Stimulated activated CD8-positive, alpha-beta memory T cell treated with anti-CD3 and anti-CD28 coated beads, Interleukin-7, amount 100 ng/mL, for 1 hour (primary cell): ENCODE measurements at regions not wholly inside any gene's neighbourhood (a gene's known extent, or its start where the extent isn't known, plus 50 kb on each side); places are given as distances from the start of the nearest gene placed in this dataset.

ENCODE experiments used
- DNase-seq, 2 donors: peaks; one replicate each; pipeline ENCODE4 v3.0.0-alpha.2; 2020; ENCODE audit warnings: low read depth in 2 of 2

DNA sequence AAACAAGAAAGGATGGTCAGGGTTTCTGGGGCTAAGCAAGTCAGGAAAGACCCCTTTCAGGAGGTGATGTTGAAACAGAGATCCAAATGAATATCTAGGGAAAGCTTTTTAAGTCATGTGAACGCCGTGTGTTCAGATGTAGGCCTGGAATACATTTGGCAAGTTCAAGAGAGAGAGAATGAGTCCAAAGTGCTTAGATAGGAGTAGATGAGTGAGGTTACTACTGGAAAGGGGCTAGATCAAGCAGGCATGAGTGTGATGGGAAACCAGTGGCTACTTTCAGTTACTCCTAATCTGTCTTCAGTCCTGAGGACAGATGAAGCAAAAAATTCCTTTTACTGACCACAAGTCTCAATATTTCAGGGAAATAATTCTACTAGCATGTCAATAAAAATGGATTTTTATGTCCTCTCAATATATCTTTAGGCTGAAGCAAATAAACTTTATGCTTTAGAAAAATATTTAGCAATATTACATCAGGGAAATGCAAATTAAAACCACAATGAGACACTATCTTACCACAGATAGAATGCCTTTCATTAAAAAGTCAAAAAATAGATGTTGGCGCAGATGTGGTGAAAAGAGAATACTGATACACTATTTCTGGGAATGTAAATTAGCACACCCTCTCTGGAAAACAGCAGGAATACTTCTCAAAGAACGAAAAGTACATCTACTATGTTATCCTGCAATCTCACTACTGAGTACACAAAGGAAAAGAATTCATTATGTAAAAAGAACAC is 1085.0 kb upstream of the TENM4 start:
- DNase-seq: no peak

- DNase-seq: no peak
Measured at GRCh38 chr11:80524349-80524748, 1083.5 kb upstream of the TENM4 start.

GRCh38 chr11:80523057-80523456 is 1082.2 kb upstream of the TENM4 start:
- no peak for DNase-seq

GRCh38 chr11:80521592-80521991 is 1080.8 kb upstream of the TENM4 start:
- DNase-seq: no peak

DNA sequence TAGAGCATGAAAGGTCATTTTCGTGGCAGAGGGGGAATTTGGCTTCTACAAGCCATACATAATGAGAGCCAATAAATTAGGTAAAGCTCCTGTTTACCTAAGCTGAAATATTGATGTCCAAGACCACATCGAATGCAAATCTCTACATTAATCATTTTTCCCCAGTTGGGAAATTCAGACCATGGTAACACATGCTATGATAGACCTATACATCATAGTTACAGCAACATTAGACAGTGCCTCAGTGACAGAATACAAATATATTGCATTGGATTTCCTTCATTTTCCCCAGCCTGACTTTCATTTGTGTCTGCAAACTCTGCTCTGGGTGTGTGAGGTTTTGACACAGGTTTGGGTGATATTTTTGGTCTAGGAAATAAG is 1079.7 kb upstream of the TENM4 start:
- no peak for DNase-seq

GRCh38 chr11:80519596-80520506 is 1079.0 kb upstream of the TENM4 start:
- DNase-seq: no peak

DNA sequence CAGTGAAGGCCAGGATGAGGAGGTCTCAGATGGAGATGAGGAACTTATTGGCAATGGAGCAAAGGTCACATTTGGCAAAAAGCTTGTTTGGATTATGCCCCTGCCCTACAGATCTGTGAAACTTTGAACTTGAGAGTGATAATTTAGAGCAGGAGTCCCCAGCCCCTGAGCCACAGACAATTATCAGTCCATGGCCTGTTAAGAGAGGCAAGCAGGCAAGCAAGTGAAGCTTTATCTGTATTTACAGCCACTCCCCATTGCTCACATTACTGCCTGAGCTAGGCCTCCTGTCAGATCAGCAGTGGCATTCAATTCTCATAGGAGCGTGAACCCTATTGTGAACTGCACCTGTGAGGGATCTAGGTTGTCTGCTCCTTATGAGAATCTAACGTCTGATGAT is 1076.9 kb upstream of the TENM4 start:
- no peak for DNase-seq

DNA sequence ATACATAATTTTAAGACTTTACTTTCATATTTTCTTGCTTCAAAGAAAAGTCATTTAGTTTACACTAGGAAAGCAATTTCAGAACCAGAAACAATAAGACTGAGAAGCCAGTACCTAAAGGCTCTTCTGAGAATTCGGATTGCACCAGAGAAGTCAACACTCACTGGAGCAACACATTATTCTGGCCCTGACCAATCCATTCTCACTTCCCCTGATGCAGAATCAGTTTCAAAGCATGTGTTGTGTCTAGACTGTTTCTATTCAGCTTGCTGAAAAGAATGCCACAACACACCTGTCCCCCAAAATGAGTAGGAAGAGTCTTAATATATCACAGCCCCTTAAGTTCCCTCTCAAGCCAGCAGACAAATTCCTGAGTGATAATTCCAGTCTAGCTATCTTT is 1074.3 kb upstream of the TENM4 start:
- DNase-seq: no peak

DNA sequence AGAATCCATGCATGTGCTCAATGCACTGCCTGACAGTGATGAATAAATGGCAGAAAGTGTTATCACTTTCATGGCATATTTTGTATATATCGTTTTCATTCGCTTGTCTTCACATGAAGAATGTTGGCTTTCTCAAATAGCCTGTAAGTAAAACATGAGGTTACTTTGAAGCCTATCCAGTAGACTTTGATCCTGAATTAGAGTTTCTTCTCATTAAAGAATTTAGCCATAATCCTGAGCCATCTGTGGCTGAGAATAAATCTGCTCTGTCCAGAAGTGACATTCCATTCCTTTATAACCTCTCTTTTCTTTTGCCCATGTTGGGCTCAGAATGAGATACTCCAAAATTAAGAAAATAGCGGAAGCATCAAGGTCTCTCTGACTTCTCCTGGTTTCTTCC is 1071.7 kb upstream of the TENM4 start:
- no peak for DNase-seq

DNA sequence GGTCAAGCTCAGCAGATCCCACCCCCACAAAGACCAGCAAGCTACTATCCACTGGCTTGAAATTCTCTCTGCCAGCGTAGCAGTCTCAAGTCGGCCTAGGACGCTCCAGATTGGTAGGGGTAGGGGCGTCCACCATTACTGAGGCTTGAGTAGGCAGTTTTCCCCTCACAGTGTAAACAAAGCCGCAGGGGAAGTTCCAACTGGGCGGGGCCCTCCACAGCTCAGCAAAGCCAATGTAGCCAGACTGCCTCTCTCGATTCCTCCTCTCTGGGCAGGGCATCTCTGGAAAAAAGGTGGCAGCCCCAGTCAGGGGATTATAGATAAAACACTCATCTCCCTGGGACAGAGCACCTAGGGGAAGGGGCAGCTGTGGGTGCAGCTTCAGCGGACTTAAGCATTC is 1064.9 kb upstream of the TENM4 start:
- no peak for DNase-seq

GRCh38 chr11:80503990-80504389 is 1063.2 kb upstream of the TENM4 start:
- DNase-seq: no peak

- no peak for DNase-seq
Measured at GRCh38 chr11:80502511-80502910, 1061.7 kb upstream of the TENM4 start.

- no peak for DNase-seq
Measured at GRCh38 chr11:80495116-80495515, 1054.3 kb upstream of the TENM4 start.

GRCh38 chr11:80487952-80488351 is 1047.1 kb upstream of the TENM4 start:
- DNase-seq: no peak

DNA sequence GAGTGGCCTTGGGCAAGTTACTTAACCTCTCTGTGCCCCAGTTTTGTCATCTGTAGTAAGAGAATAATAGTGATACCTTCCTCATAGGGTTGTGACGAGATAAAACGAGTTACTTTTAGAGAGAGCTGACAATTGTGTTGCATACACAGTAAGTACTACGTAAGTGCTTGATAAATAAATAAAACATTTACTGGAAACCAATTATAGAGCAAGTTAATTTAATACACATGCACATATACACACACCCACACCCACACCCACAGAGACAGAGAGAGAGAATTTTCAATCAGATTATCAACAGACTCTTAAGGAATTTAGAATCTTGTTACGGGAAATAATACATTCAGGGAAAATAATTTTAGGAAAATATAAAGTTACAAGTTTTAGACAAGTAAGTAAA is 1045.8 kb upstream of the TENM4 start:
- no peak for DNase-seq

DNA sequence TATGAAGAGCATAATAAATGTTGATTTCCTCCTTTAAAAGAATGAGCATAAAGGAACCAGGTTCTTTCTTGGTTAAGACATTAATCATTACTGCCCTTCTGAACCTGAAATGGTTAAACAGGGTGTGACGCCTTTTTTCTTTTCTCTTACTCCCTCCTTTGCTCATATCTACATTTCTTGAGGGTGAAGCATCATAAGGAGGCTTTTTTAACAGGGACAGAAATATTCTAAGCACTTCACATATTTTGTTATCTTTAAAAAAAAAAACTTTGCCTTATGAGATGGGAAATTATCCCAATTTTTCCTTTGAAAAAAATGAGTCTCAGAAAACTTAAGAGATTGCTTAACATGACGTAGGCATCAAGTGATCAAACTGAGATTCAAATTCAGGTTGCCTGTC is 1036.3 kb upstream of the TENM4 start:
- no peak for DNase-seq

DNA sequence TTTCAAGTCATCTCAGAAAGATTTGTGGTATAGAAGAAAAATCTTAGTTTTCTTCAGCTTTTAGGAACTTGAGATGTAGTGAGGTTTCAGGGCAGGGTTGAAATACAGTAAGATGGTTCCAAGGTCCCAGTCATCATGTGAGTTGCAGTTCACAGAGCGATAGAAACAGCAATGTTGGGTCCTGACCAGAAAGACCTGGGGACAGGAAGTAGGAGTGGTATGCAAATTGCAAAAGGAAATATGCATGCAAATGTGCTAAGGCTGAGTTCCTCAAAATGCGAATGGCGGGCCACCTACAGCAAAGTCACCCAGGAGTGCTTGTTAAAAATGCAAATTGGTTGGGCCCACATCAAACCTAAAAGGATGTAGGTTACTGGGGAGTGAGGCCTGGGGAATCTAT is 1032.7 kb upstream of the TENM4 start:
- DNase-seq: no peak

DNA sequence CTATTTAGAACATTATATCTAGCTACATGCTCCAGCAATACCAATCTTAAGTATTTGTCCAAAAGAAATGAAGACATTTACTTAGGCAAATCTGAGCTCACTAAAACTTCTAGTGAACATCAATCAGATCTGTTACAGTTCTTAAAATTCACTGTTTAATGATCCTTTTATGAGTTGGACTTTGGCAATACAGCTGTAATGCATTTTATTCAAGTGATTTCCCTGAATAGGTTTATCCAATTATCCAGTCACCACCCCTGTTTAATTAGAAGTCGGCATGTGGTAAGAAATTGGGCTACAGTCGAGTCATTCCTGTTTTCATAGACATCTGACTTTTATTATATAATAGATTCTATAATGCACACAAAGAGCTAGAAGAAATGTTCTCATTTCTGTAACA is 1029.0 kb upstream of the TENM4 start:
- DNase-seq: no peak

- DNase-seq: no peak
Measured at GRCh38 chr11:80466570-80466969, 1025.7 kb upstream of the TENM4 start.

- no peak for DNase-seq
Measured at GRCh38 chr11:80462211-80462610, 1021.4 kb upstream of the TENM4 start.

- no peak for DNase-seq
Measured at GRCh38 chr11:80458376-80458775, 1017.5 kb upstream of the TENM4 start.

- no peak for DNase-seq
Measured at GRCh38 chr11:80457823-80458222, 1017.0 kb upstream of the TENM4 start.

DNA sequence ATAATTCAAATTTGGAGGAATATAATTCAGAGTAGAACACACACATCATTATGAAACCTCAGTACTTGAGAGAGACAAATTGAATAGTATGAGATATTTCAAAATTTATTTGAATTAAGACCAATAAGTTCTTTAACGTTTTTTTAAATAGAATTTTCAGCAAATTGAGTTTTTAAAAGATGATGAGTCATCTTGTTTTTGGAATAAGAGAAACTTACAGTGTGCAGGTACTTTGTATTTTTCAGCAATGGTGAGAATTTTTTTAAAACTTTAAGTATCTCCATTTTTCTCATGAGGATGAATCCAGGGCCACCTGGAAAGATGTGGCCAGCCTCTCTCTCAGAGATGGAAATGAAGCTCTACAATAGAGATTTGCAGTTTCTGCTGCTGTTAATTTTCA is 1015.0 kb upstream of the TENM4 start:
- no peak for DNase-seq
